GM23248 (cell line): ENCODE measurements at regions not wholly inside any gene's neighbourhood (a gene's known extent, or its start where the extent isn't known, plus 50 kb on each side); places are given as distances from the start of the nearest gene placed in this dataset.

ENCODE experiments used
- DNase-seq: peaks from one replicate; pipeline ENCODE4 v3.0.0-alpha.2; 2015
- H2AFZ ChIP-seq: fragments of 200-600 bp; sonication (generic); 2 replicates; pipeline ENCODE4 v1.6.1; 2016; ENCODE audit warnings: antibody characterized with exemption
- H3F3A ChIP-seq: fragments of 200-600 bp; sonication (generic); 2 replicates; pipeline ENCODE4 v1.6.1; 2016; ENCODE audit warnings: mild to moderate bottlenecking, antibody characterized with exemption, mixed run types; ENCODE audit not compliant: insufficient read depth
- H3K27ac ChIP-seq: fragments of 200-600 bp; sonication (generic); 2 replicates; pipeline ENCODE4 v1.5.1; 2016; ENCODE audit warnings: mild to moderate bottlenecking
- H3K27me3 ChIP-seq: fragments of 200-600 bp; sonication (generic); replicated peaks from 2 replicates; pipeline ENCODE4 v1.6.1; 2016; ENCODE audit warnings: mild to moderate bottlenecking; ENCODE audit not compliant: insufficient read depth
- H3K36me3 ChIP-seq: fragments of 200-600 bp; sonication (generic); 2 replicates; pipeline ENCODE4 v1.6.1; 2016; ENCODE audit warnings: low read depth, mild to moderate bottlenecking
- H3K4me1 ChIP-seq: fragments of 200-600 bp; sonication (generic); 2 replicates; pipeline ENCODE4 v1.6.1; 2016; ENCODE audit warnings: mild to moderate bottlenecking; ENCODE audit not compliant: insufficient read depth
- H3K4me2 ChIP-seq: fragments of 200-600 bp; sonication (generic); one replicate; pipeline ENCODE4 v1.6.1; 2016; ENCODE audit warnings: mild to moderate bottlenecking; ENCODE audit not compliant: unreplicated experiment
- H3K4me3 ChIP-seq: fragments of 200-600 bp; sonication (generic); 2 replicates; pipeline ENCODE4 v1.5.1; 2016; ENCODE audit warnings: mild to moderate bottlenecking
- H3K79me2 ChIP-seq: fragments of 200-600 bp; sonication (generic); 2 replicates; pipeline ENCODE4 v1.6.1; 2016; ENCODE audit warnings: mild to moderate bottlenecking; ENCODE audit not compliant: insufficient read depth
- H3K9ac ChIP-seq: fragments of 200-600 bp; sonication (generic); 2 replicates; pipeline ENCODE4 v1.6.1; 2016; ENCODE audit warnings: mild to moderate bottlenecking
- H3K9me2 ChIP-seq: fragments of 200-600 bp; sonication (generic); 2 replicates; pipeline ENCODE4 v1.6.1; 2016; ENCODE audit warnings: mixed run types, mild to moderate bottlenecking, moderate library complexity; ENCODE audit not compliant: insufficient read depth
- H3K9me3 ChIP-seq: fragments of 200-600 bp; sonication (generic); one replicate; pipeline ENCODE4 v1.6.1; 2017; ENCODE audit warnings: low read depth
- H4K20me1 ChIP-seq: fragments of 200-600 bp; sonication (generic); 2 replicates; pipeline ENCODE4 v1.6.0; 2016; ENCODE audit not compliant: insufficient read depth
- EZH2 ChIP-seq: fragments of 200-600 bp; sonication (generic); IDR thresholded peaks from 2 replicates; pipeline ENCODE4 v1.6.1; 2018; ENCODE audit warnings: antibody characterized with exemption, mild to moderate bottlenecking; ENCODE audit not compliant: insufficient read depth, poor library complexity, severe bottlenecking
- EZH2phosphoT487 ChIP-seq: fragments of 200-600 bp; sonication (generic); IDR thresholded peaks from 2 replicates; pipeline ENCODE4 v1.6.1; 2018; ENCODE audit warnings: antibody characterized with exemption, moderate library complexity, mild to moderate bottlenecking, low read depth; ENCODE audit not compliant: insufficient read depth
- WGBS, 2 experiments: methylation state at CpG; one replicate each; pipeline ENCODE4 v1.1.6; 2015 to 2017; ENCODE audit warnings: low lambda C conversion rate in 2 of 2, low coverage in 1 of 2; ENCODE audit errors: missing lambda C conversion rate in 2 of 2; 5-methylcytosine and 5-hydroxymethylcytosine counted together
- in situ Hi-C: fragments of 300-500 bp; cut with MboI; formaldehyde crosslinking; loops from 2 replicates; pipeline ENCODE4 v1.15.0; 2020

GRCh38 chr10:62907470-62908212 is 91.5 kb upstream of the EGR2 start:
- TF ChIP-seq EZH2phosphoT487 (no peak), EZH2 (no peak)
- H4K20me1 ChIP-seq: no peaks in the 10 kb centered on the region
- H3K27me3 ChIP-seq: no peaks in the 10 kb centered on the region
- H3K4me2 ChIP-seq: no peak overlapping the region
- H3K27ac ChIP-seq: no peak overlapping the region
- H2AFZ ChIP-seq: no peak overlapping the region
- DNase-seq: no peak
- no peaks in the 10 kb centered on the region for H3K9me2 ChIP-seq
- H3K4me3 ChIP-seq: no peak overlapping the region
- WGBS, 2 experiments: 56 to 60% methylated on average over 8 of the region's 8 CpGs
- H3K79me2 ChIP-seq: no peaks in the 10 kb centered on the region
- no peaks in the 10 kb centered on the region for H3K36me3 ChIP-seq
- H3K4me1 ChIP-seq: peaks cover 10% of the 10 kb centered on the region
- in situ Hi-C loops: no loop called here
- no peak overlapping the region for H3K9ac ChIP-seq
- no peaks in the 10 kb centered on the region for H3K9me3 ChIP-seq
- H3F3A ChIP-seq: peaks cover 11% of the 10 kb centered on the region; the same call in 1 of the 2 replicates

- H3K4me2 ChIP-seq: no peak overlapping the region
- no peak overlapping the region for H3K9ac ChIP-seq
- H3K36me3 ChIP-seq: no peaks in the 10 kb centered on the region
- no peaks in the 10 kb centered on the region for H3K9me2 ChIP-seq
- 0 out of 2 replicates have a peak overlapping the region, but pooled peaks have one; percentile 59 for H2AFZ ChIP-seq
- H3K27ac ChIP-seq: peak overlapping the region; percentile 36; the same call in 1 of the 2 replicates
- in situ Hi-C loops: no loop called here
- no peak for DNase-seq
- WGBS, 2 experiments: 37 to 51% methylated on average over 5 of the region's 5 CpGs
- H4K20me1 ChIP-seq: no peaks in the 10 kb centered on the region
- no peak for TF ChIP-seq EZH2phosphoT487
- no peak for TF ChIP-seq EZH2
- peaks cover 17% of the 10 kb centered on the region; the same call in 1 of the 2 replicates for H3F3A ChIP-seq
- no peaks in the 10 kb centered on the region for H3K79me2 ChIP-seq
- peaks cover 10% of the 10 kb centered on the region for H3K4me1 ChIP-seq
- no peaks in the 10 kb centered on the region for H3K27me3 ChIP-seq
- H3K9me3 ChIP-seq: no peaks in the 10 kb centered on the region
- H3K4me3 ChIP-seq: no peak overlapping the region
Observed at GRCh38 chr10:62904281-62904875, 88.2 kb upstream of the EGR2 start.

DNA sequence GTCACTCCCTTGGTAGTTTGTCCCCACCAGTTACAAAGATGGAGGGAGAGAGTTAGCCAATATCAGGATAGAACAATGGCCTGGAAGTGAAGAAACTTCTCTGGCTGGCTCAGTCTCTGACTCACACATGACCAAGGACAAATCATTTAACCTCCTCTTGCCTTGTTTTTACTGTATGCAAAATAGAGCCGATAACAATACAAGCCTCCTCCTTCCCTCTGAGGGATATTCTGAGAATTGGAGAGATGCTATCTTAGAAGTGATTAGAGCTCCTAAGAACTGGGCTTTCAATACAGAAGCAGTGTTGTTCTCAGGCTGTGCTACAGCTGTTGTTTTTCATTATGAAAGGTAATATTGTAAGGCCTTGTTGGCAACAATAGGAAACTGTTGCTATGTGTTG is 87.7 kb upstream of the EGR2 start:
- no peaks in the 10 kb centered on the region for H3K9me3 ChIP-seq
- H3K36me3 ChIP-seq: no peaks in the 10 kb centered on the region
- TF ChIP-seq EZH2: no peak
- no peak for TF ChIP-seq EZH2phosphoT487
- H3K4me1 ChIP-seq: peaks cover 10% of the 10 kb centered on the region
- peak overlapping the region; percentile 36; the same call in 1 of the 2 replicates for H3K27ac ChIP-seq
- in situ Hi-C loops: no loop called here
- H2AFZ ChIP-seq: peak overlapping the region; percentile 59
- H3K79me2 ChIP-seq: no peaks in the 10 kb centered on the region
- H3K9ac ChIP-seq: no peak overlapping the region
- no peaks in the 10 kb centered on the region for H3K27me3 ChIP-seq
- H3K4me3 ChIP-seq: no peak overlapping the region
- peak; percentile 80 for DNase-seq
- H3K4me2 ChIP-seq: no peak overlapping the region
- H3F3A ChIP-seq: peaks cover 17% of the 10 kb centered on the region; the same call in 1 of the 2 replicates
- H4K20me1 ChIP-seq: no peaks in the 10 kb centered on the region
- H3K9me2 ChIP-seq: no peaks in the 10 kb centered on the region
- WGBS, 2 experiments: 24 to 39% methylated on average over 1 of the region's 1 CpG

- Histone ChIP-seq H3K27ac (no peak overlapping the region), H3K9ac (no peak overlapping the region), H3K4me1 (peaks cover 10% of the 10 kb centered on the region), H3K9me3 (no peaks in the 10 kb centered on the region), H3K27me3 (no peaks in the 10 kb centered on the region), H4K20me1 (no peaks in the 10 kb centered on the region), H3F3A (peaks cover 17% of the 10 kb centered on the region; the same call in 1 of the 2 replicates), H3K36me3 (no peaks in the 10 kb centered on the region), H3K4me3 (no peak overlapping the region), H3K4me2 (no peak overlapping the region), H3K9me2 (no peaks in the 10 kb centered on the region), H3K79me2 (no peaks in the 10 kb centered on the region), H2AFZ (no peak overlapping the region)
- in situ Hi-C loops: no loop called here
- TF ChIP-seq EZH2: no peak
- peak; percentile 19 for DNase-seq
- 62 to 69% methylated on average over 4 of the region's 4 CpGs for WGBS, 2 experiments
Observed at GRCh38 chr10:62900829-62901571, 84.8 kb upstream of the EGR2 start.
